Right lobe of liver (tissue), 4 donors: ENCODE measurements at regions not wholly inside any gene's neighbourhood (a gene's known extent, or its start where the extent isn't known, plus 50 kb on each side); places are given as distances from the start of the nearest gene placed in this dataset.

Experiments used
- POLR2A ChIP-seq: fragments of 450-650 bp; IDR thresholded peaks from one replicate; pipeline ENCODE4 v1.6.1; 2017; ENCODE audit warnings: antibody characterized with exemption, mild to moderate bottlenecking
- TF ChIP-seq, protein P1 (sequence below), 4 donors: fragments of 200-600 bp in 3 of 4; fragments of 450-650 bp in 1 of 4; IDR thresholded peaks; one replicate each; pipeline versions ENCODE4 v1.5.1 to v1.8.0; 2016 to 2022; ENCODE audit warnings: antibody characterized with exemption in 4 of 4, mild to moderate bottlenecking in 2 of 4
- donor health status: DM: no; HTN: no; CAD: no.
- donor health status: DM: no; HTN: no; CAD: no.
- donor health status: DM: no; HTN: yes; CAD: no.

DNA sequence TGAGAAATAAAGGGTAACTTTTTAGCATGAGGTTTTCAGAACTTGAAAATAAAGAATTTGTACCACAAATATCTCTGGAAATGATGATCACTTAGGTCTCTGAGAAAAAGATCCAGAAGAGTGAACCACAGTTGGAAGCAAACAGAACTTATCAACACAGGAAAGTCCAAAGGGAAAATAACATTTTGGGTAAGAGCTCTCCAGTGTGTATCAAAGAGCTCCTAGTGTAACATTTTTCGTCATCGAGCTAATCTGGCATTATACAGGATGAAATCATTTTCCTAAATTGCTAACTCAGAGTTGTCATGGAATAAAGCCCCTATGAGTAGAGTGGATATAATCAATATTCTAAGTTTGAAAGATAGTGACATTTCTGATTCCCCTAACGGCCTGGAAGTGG lies 104.0 kb downstream of the LMO4 start:
- TF ChIP-seq, protein P1, sequence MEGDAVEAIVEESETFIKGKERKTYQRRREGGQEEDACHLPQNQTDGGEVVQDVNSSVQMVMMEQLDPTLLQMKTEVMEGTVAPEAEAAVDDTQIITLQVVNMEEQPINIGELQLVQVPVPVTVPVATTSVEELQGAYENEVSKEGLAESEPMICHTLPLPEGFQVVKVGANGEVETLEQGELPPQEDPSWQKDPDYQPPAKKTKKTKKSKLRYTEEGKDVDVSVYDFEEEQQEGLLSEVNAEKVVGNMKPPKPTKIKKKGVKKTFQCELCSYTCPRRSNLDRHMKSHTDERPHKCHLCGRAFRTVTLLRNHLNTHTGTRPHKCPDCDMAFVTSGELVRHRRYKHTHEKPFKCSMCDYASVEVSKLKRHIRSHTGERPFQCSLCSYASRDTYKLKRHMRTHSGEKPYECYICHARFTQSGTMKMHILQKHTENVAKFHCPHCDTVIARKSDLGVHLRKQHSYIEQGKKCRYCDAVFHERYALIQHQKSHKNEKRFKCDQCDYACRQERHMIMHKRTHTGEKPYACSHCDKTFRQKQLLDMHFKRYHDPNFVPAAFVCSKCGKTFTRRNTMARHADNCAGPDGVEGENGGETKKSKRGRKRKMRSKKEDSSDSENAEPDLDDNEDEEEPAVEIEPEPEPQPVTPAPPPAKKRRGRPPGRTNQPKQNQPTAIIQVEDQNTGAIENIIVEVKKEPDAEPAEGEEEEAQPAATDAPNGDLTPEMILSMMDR (IDR thresholded peaks at IDR 0.05): no peak
- no peak for TF ChIP-seq POLR2A
